ENCODE measurements at regions not wholly inside any gene's neighbourhood (a gene's known extent, or its start where the extent isn't known, plus 50 kb on each side); places are given as distances from the start of the nearest gene placed in this dataset.
A peak's percentile ranks its signal among the peaks of the same experiment; 100 is the strongest.

DNA sequence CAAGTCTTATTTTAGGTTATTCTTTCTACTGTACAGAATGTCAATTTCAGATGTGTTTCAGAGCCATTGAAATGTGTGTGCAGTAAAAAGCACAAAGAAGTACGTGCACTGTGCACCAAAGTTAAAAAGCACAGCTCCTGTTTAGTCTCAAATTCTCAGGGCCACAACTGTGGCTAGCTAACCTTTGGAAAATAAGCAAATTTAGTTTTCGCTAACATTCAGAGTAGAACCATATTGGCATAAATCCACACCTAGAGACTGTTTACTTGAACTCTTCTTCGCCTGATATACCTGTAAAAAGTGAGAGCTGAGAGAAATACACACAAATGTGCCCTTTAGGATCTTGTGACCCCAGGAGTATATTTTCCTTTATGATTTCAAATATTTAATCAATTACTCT is 353.9 kb downstream of the TFEC start:
- H3K4me1 ChIP-seq, result no peaks in the 10 kb centered on the region
- H3K9me3 ChIP-seq, result no peaks in the 10 kb centered on the region
- ATAC-seq, result no peak
- no peaks in the 10 kb centered on the region for H3K27me3 ChIP-seq
- no peaks in the 10 kb centered on the region for H3K36me3 ChIP-seq
- 88 to 93% (median 92%) methylated on average over 3 of the region's 3 CpGs for WGBS, 4 donors
- H3K27ac ChIP-seq, result no peak overlapping the region
- TF ChIP-seq, protein P1, sequence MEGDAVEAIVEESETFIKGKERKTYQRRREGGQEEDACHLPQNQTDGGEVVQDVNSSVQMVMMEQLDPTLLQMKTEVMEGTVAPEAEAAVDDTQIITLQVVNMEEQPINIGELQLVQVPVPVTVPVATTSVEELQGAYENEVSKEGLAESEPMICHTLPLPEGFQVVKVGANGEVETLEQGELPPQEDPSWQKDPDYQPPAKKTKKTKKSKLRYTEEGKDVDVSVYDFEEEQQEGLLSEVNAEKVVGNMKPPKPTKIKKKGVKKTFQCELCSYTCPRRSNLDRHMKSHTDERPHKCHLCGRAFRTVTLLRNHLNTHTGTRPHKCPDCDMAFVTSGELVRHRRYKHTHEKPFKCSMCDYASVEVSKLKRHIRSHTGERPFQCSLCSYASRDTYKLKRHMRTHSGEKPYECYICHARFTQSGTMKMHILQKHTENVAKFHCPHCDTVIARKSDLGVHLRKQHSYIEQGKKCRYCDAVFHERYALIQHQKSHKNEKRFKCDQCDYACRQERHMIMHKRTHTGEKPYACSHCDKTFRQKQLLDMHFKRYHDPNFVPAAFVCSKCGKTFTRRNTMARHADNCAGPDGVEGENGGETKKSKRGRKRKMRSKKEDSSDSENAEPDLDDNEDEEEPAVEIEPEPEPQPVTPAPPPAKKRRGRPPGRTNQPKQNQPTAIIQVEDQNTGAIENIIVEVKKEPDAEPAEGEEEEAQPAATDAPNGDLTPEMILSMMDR (IDR thresholded peaks at IDR 0.05), result no peak
- no peak for TF ChIP-seq POLR2A (IDR thresholded peaks at IDR 0.05)
- DNase-seq, result no peak
- H3K4me3 ChIP-seq, result no peak overlapping the region
- intact Hi-C loops (cut with DNase I), result loop anchor here in 2 of 10 donors (5.0 to 10.0 kb wide), 2 partner anchors 809 to 812 kb away; no protein-coding TSS in a partner anchor

DNA sequence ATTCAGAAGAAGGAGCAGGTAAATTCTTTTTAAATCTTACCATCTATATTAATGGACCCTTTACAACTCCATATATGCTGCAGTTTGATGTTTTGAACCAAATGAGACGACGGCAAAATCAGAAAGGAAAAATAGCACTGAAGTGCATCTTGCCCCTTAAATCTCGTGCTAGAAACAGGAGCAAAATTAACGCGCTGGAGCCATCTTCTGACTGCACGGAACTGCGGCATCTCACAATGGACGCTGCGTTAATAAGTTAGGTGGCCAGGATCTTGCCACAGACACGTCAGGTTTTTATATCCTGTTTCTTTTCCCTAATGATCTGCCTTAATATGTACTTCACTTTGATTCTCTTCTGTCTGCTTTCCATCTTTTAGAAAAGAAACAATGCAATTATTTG is 354.5 kb downstream of the TFEC start:
- DNase-seq, result no peak
- TF ChIP-seq POLR2A (IDR thresholded peaks at IDR 0.05), result no peak
- TF ChIP-seq, protein P1 (IDR thresholded peaks at IDR 0.05), result peak in 3 of 12 donors; percentile 7 to 27 (median 21)
- H3K27ac ChIP-seq, result no peak overlapping the region
- H3K27me3 ChIP-seq, result no peaks in the 10 kb centered on the region
- no peak for ATAC-seq
- H3K9me3 ChIP-seq, result no peaks in the 10 kb centered on the region
- H3K36me3 ChIP-seq, result no peaks in the 10 kb centered on the region
- H3K4me1 ChIP-seq, result no peaks in the 10 kb centered on the region
- 48 to 52% (median 49%) methylated on average over 10 of the region's 10 CpGs for WGBS, 4 donors
- H3K4me3 ChIP-seq, result no peak overlapping the region
- intact Hi-C loops (cut with DNase I), result loop anchor here in 2 of 10 donors (5.0 to 10.0 kb wide), 2 partner anchors 809 to 811 kb away; no protein-coding TSS in a partner anchor

DNA sequence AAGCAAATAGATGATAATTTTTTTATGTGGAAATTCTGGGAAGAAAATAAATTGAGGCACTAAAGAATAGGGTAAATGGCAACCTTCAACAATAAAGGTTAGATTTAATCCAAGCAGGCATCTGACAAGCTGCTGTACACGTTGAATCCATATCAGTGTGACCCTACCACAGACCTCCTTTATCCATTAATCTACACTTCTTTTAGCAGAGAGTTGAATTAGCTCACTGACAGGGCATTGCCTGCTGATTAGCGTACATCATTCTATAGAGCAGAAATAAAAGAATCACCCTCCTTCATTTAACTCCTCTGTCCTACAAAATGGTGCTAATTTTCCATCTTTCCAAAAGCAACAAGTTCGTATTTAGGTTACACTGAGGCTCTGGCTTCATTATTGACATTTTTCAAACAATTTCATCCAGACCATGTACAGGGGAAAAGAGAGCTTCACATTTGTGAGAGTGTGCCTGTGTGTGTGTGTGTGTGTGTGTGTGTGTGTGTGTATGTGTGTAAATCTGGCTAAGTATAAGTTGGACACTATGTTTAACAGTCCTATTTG is 356.0 kb downstream of the TFEC start:
- no peaks in the 10 kb centered on the region for H3K9me3 ChIP-seq
- H3K27ac ChIP-seq, result no peak overlapping the region
- no peak for TF ChIP-seq POLR2A (IDR thresholded peaks at IDR 0.05)
- TF ChIP-seq, protein P1 (IDR thresholded peaks at IDR 0.05), result no peak
- H3K36me3 ChIP-seq, result no peaks in the 10 kb centered on the region
- no peaks in the 10 kb centered on the region for H3K4me1 ChIP-seq
- intact Hi-C loops (cut with DNase I), result loop anchor here in 2 of 10 donors (5.0 to 10.0 kb wide), 2 partner anchors 807 to 810 kb away; no protein-coding TSS in a partner anchor
- WGBS, 4 donors, result 67 to 75% (median 71%) methylated on average over 3 of the region's 3 CpGs
- H3K4me3 ChIP-seq, result no peak overlapping the region
- H3K27me3 ChIP-seq, result no peaks in the 10 kb centered on the region
- DNase-seq (no peak), ATAC-seq (no peak)

DNA sequence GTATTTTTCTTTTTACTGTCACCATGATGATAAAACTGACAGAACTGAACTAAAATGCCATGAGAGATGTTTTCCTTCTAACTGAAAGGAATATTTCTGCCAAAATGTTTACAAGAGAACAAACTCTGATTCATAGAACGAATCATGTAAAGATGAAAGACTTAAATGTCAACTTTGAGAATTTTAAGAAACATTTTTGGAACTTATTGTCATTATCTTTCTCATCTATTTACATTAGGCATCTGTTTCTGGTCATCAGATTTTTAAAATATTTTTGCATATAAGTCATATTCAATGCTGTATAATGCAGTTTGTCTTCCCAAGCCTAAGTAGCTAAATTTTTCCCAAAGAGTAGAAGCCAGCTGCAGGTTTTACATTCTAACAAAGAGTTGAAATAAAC is 358.5 kb downstream of the TFEC start:
- intact Hi-C loops (cut with DNase I), result loop anchor here in 1 of 10 donors (10.0 kb wide), 1 partner anchor 807 kb away; no protein-coding TSS in a partner anchor

More for the DNA sequence above, 358.5 kb downstream of the TFEC start:
- Histone ChIP-seq H3K9me3 (no peaks in the 10 kb centered on the region), H3K27me3 (no peaks in the 10 kb centered on the region), H3K36me3 (no peaks in the 10 kb centered on the region), H3K27ac (no peak overlapping the region), H3K4me1 (no peaks in the 10 kb centered on the region), H3K4me3 (no peak overlapping the region)
- ATAC-seq, result no peak
- no peak for DNase-seq
- 75 to 84% (median 75%) methylated on average over 1 of the region's 1 CpG for WGBS, 4 donors
- TF ChIP-seq, protein P1 (IDR thresholded peaks at IDR 0.05), result no peak
- TF ChIP-seq POLR2A (IDR thresholded peaks at IDR 0.05), result no peak

All from heart left ventricle (tissue), 16 donors.